H9 (cell line): ENCODE measurements at regions not wholly inside any gene's neighbourhood (a gene's known extent, or its start where the extent isn't known, plus 50 kb on each side); places are given as distances from the start of the nearest gene placed in this dataset.

Experiments used
- DNase-seq: peaks from one replicate; pipeline ENCODE4 v3.0.0-alpha.2; 2017
- H2AFZ ChIP-seq: one replicate; pipeline ENCODE4 v1.6.1; 2013; ENCODE audit warnings: mild to moderate bottlenecking, low read length, control low read depth, moderate library complexity
- H2AK5ac ChIP-seq: 2 replicates; pipeline ENCODE4 v1.6.1; 2013; ENCODE audit warnings: low read length, control low read depth, mixed read lengths; ENCODE audit not compliant: insufficient read length
- H2BK120ac ChIP-seq: one replicate; pipeline ENCODE4 v1.6.1; 2013; ENCODE audit warnings: low read depth, mild to moderate bottlenecking, low read length, control low read depth, inconsistent platforms; ENCODE audit not compliant: poor library complexity, severe bottlenecking
- H2BK12ac ChIP-seq: 2 replicates; pipeline ENCODE4 v1.6.1; 2013; ENCODE audit warnings: low read length, control low read depth, mixed read lengths, low read depth; ENCODE audit not compliant: insufficient read length
- H2BK15ac ChIP-seq: 2 replicates; pipeline ENCODE4 v1.6.1; 2013; ENCODE audit warnings: low read depth, low read length, control low read depth
- H2BK20ac ChIP-seq: one replicate; pipeline ENCODE4 v1.6.1; 2013; ENCODE audit warnings: low read depth, mild to moderate bottlenecking, low read length, control low read depth, inconsistent platforms; ENCODE audit not compliant: poor library complexity, severe bottlenecking
- H2BK5ac ChIP-seq: 2 replicates; pipeline ENCODE4 v1.6.1; 2013; ENCODE audit warnings: low read length, control low read depth, mixed read lengths; ENCODE audit not compliant: insufficient read length
- H3K14ac ChIP-seq: 2 replicates; pipeline ENCODE4 v1.6.1; 2013; ENCODE audit warnings: low read length, control low read depth; ENCODE audit not compliant: insufficient read depth
- H3K18ac ChIP-seq: 2 replicates; pipeline ENCODE4 v1.6.1; 2013; ENCODE audit warnings: low read depth, mild to moderate bottlenecking, mixed read lengths, low read length, control low read depth; ENCODE audit not compliant: insufficient read length
- H3K23ac ChIP-seq: 2 replicates; pipeline ENCODE4 v1.6.1; 2013; ENCODE audit warnings: low read length, control low read depth, mixed read lengths, low read depth; ENCODE audit not compliant: insufficient read length
- H3K23me2 ChIP-seq: 2 replicates; pipeline ENCODE4 v1.6.1; 2013; ENCODE audit warnings: low read depth, mild to moderate bottlenecking, mixed read lengths, low read length, control low read depth; ENCODE audit not compliant: insufficient read length, poor library complexity, severe bottlenecking
- H3K27ac ChIP-seq: 2 replicates; pipeline ENCODE4 v1.5.1; 2013; ENCODE audit warnings: low read length, control low read depth, mixed read lengths, low read depth; ENCODE audit not compliant: insufficient read length
- H3K27me3 ChIP-seq: 2 replicates; pipeline ENCODE4 v1.6.1; 2013; ENCODE audit warnings: low read length, control low read depth, inconsistent platforms; ENCODE audit not compliant: insufficient read depth
- H3K4ac ChIP-seq: 2 replicates; pipeline ENCODE4 v1.6.1; 2013; ENCODE audit warnings: low read depth, mild to moderate bottlenecking, control low read depth, inconsistent platforms, low read length, moderate library complexity
- H3K4me1 ChIP-seq: 2 replicates; pipeline ENCODE4 v1.6.1; 2013; ENCODE audit warnings: low read length, control low read depth, inconsistent platforms; ENCODE audit not compliant: insufficient read depth
- H3K4me2 ChIP-seq: 2 replicates; pipeline ENCODE4 v1.6.1; 2013; ENCODE audit warnings: low read length, control low read depth, mixed read lengths; ENCODE audit not compliant: insufficient read length, insufficient read depth
- H3K56ac ChIP-seq: 2 replicates; pipeline ENCODE4 v1.6.1; 2013; ENCODE audit warnings: low read depth, mild to moderate bottlenecking, mixed read lengths, low read length, control low read depth; ENCODE audit not compliant: insufficient read length
- H3K79me1 ChIP-seq: 2 replicates; pipeline ENCODE4 v1.6.1; 2013; ENCODE audit warnings: low read depth, mild to moderate bottlenecking, moderate library complexity, low read length, control low read depth, inconsistent platforms; ENCODE audit not compliant: insufficient read depth, poor library complexity, severe bottlenecking
- H3K79me2 ChIP-seq: 2 replicates; pipeline ENCODE4 v1.6.1; 2013; ENCODE audit warnings: low read length, control low read depth, inconsistent platforms; ENCODE audit not compliant: insufficient read depth
- H3K9ac ChIP-seq: 2 replicates; pipeline ENCODE4 v1.6.1; 2013; ENCODE audit warnings: low read length, control low read depth, mixed read lengths; ENCODE audit not compliant: insufficient read length; ENCODE audit errors: extremely low read depth
- H3K9me3 ChIP-seq: one replicate; pipeline ENCODE4 v1.6.1; 2013; ENCODE audit warnings: low read depth, low read length, inconsistent platforms; ENCODE audit not compliant: control insufficient read depth
- H3T11ph ChIP-seq: one replicate; pipeline ENCODE4 v1.6.1; 2013; ENCODE audit warnings: mild to moderate bottlenecking, low read length, control low read depth, inconsistent platforms
- H4K20me1 ChIP-seq: one replicate; pipeline ENCODE4 v1.6.1; 2013; ENCODE audit not compliant: control insufficient read depth, insufficient read length, insufficient read depth
- H4K5ac ChIP-seq: 2 replicates; pipeline ENCODE4 v1.6.1; 2013; ENCODE audit warnings: low read depth, mild to moderate bottlenecking, mixed read lengths, low read length, control low read depth; ENCODE audit not compliant: insufficient read length
- H4K8ac ChIP-seq: replicated peaks from 2 replicates; pipeline ENCODE4 v1.6.1; 2013; ENCODE audit warnings: low read length, control low read depth, mixed read lengths, low read depth; ENCODE audit not compliant: insufficient read length
- H4K91ac ChIP-seq: 2 replicates; pipeline ENCODE4 v1.6.1; 2013; ENCODE audit warnings: low read depth, mild to moderate bottlenecking, moderate library complexity, mixed read lengths, low read length, control low read depth; ENCODE audit not compliant: insufficient read length
- H3K27ac Mint-ChIP-seq, 3 experiments: 2 replicates in 2 of 3; 3 replicates in 1 of 3; pipeline ENCODE4 v1.8.0; 2020 to 2021; ENCODE audit warnings: mixed read lengths in 3 of 3, mild to moderate bottlenecking in 1 of 3, moderate library complexity in 1 of 3
- H3K27me3 Mint-ChIP-seq: 2 replicates; pipeline ENCODE4 v1.8.0; 2021; ENCODE audit warnings: low read depth, mild to moderate bottlenecking, moderate library complexity, mixed read lengths
- H3K36me3 Mint-ChIP-seq, 3 experiments: 2 replicates in 2 of 3; 3 replicates in 1 of 3; pipeline ENCODE4 v1.8.0; 2020 to 2021; ENCODE audit warnings: low read depth in 3 of 3, mixed read lengths in 3 of 3; ENCODE audit not compliant: insufficient read depth in 1 of 3
- H3K4me1 Mint-ChIP-seq, 2 experiments: 2 replicates each; pipeline ENCODE4 v1.8.0; 2020; ENCODE audit warnings: mixed read lengths in 2 of 2
- H3K4me3 Mint-ChIP-seq, 2 experiments: 2 replicates in 1 of 2; 3 replicates in 1 of 2; pipeline ENCODE4 v1.8.0; 2020 to 2021; ENCODE audit warnings: mild to moderate bottlenecking in 2 of 2, mixed read lengths in 2 of 2, moderate library complexity in 1 of 2
- H3K9me3 Mint-ChIP-seq, 2 experiments: 2 replicates in 1 of 2; 3 replicates in 1 of 2; pipeline ENCODE4 v1.8.0; 2020; ENCODE audit warnings: mild to moderate bottlenecking in 2 of 2, mixed read lengths in 2 of 2, moderate library complexity in 1 of 2
- WGBS: extraction: QIAGEN DNeasy Blood & Tissue Kit; methylation state at CpG from one replicate; pipeline ENCODE4 v1.1.7; 2013; ENCODE audit warnings: missing lambda C conversion rate, low lambda C conversion rate, mixed read lengths; ENCODE audit not compliant: insufficient read length; ENCODE audit errors: extremely low coverage; 5-methylcytosine and 5-hydroxymethylcytosine counted together
- TF ChIP-seq, protein P1 (sequence below): fragments of 200-600 bp; sonication (generic); conservative IDR thresholded peaks from 3 replicates; pipeline ENCODE4 v1.8.0; 2021; ENCODE audit warnings: antibody characterized with exemption, mild to moderate bottlenecking

DNA sequence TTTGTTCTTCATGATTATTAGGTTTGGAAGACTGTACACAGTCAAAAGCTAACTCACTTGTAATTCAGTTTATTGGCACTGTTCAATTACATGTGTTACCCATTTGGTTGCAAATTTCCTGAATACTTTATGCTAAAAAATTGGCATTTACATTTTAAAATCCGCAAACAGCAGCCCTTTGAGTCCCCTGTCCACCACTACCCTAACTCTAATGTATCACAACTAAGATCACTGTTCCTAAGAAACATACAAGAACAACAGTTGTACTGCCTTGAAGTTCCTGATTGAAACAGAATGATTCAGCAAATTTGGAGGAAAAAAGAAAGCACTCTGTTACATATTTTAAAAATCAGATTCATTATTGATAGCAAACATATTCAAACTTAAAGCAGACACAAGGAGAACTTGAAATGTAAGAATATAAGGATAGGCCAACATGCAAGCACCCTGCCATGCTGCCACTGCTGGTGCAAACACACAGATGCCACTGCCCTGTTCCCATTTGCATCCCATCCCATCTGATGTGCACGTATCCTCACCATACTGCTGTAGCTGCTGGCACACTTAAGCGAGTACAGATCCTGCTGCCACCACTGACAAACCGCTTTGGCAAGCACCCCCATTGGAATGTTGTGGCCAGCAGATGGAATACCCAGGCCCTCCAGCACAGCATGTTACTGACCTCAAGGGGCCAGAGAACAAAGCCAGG, 343.4 kb downstream of the PPP1R2C start:
- H2AK5ac ChIP-seq: no peak overlapping the region
- TF ChIP-seq, protein P1, sequence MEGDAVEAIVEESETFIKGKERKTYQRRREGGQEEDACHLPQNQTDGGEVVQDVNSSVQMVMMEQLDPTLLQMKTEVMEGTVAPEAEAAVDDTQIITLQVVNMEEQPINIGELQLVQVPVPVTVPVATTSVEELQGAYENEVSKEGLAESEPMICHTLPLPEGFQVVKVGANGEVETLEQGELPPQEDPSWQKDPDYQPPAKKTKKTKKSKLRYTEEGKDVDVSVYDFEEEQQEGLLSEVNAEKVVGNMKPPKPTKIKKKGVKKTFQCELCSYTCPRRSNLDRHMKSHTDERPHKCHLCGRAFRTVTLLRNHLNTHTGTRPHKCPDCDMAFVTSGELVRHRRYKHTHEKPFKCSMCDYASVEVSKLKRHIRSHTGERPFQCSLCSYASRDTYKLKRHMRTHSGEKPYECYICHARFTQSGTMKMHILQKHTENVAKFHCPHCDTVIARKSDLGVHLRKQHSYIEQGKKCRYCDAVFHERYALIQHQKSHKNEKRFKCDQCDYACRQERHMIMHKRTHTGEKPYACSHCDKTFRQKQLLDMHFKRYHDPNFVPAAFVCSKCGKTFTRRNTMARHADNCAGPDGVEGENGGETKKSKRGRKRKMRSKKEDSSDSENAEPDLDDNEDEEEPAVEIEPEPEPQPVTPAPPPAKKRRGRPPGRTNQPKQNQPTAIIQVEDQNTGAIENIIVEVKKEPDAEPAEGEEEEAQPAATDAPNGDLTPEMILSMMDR: no peak
- H4K5ac ChIP-seq: no peak overlapping the region
- no peak overlapping the region for H2BK12ac ChIP-seq
- H3K79me1 ChIP-seq: no peaks in the 10 kb centered on the region
- DNase-seq: no peak
- no peak overlapping the region for H3K4ac ChIP-seq
- WGBS: no CpG with 5 or more reads among the region's 4 CpGs
- Mint-ChIP-seq H3K9me3 (peaks cover 5 to 55% of the 10 kb centered on the region in 2 experiments), H3K36me3 (peaks cover 4 to 15% (median 12%) of the 10 kb centered on the region in 3 experiments), H3K27me3 (peaks cover 3% of the 10 kb centered on the region), H3K27ac (no peak overlapping the region), H3K4me1 (peaks cover 13 to 15% of the 10 kb centered on the region in 2 experiments), H3K4me3 (no peak overlapping the region)
- no peak overlapping the region for H4K8ac ChIP-seq
- no peaks in the 10 kb centered on the region for H3K27me3 ChIP-seq
- no peak overlapping the region for H3K56ac ChIP-seq
- H3K4me1 ChIP-seq: no peaks in the 10 kb centered on the region
- H3K23ac ChIP-seq: no peak overlapping the region
- H3K14ac ChIP-seq: no peak overlapping the region
- no peak overlapping the region for H2BK15ac ChIP-seq
- H2AFZ ChIP-seq: no peak overlapping the region
- no peak overlapping the region for H2BK5ac ChIP-seq
- H3K79me2 ChIP-seq: no peaks in the 10 kb centered on the region
- no peaks in the 10 kb centered on the region for H4K20me1 ChIP-seq
- no peak overlapping the region for H3T11ph ChIP-seq
- no peak overlapping the region for H2BK120ac ChIP-seq
- H3K9me3 ChIP-seq: no peaks in the 10 kb centered on the region
- no peak overlapping the region for H3K9ac ChIP-seq
- no peak overlapping the region for H3K18ac ChIP-seq
- no peaks in the 10 kb centered on the region for H3K23me2 ChIP-seq
- no peak overlapping the region for H4K91ac ChIP-seq
- no peak overlapping the region for H2BK20ac ChIP-seq
- H3K4me2 ChIP-seq: no peak overlapping the region
- H3K27ac ChIP-seq: no peak overlapping the region
